Lower leg skin (tissue), 3 donors: ENCODE measurements at regions not wholly inside any gene's neighbourhood (a gene's known extent, or its start where the extent isn't known, plus 50 kb on each side); places are given as distances from the start of the nearest gene placed in this dataset.

Experiments used
- POLR2A ChIP-seq, 2 donors: fragments of 450-650 bp; IDR thresholded peaks; one replicate each; pipeline ENCODE4 v1.6.1; 2016 to 2017; ENCODE audit warnings: antibody characterized with exemption in 2 of 2, mild to moderate bottlenecking in 1 of 2, moderate library complexity in 1 of 2
- TF ChIP-seq, protein P1 (sequence below), 3 donors: fragments of 450-650 bp; IDR thresholded peaks; one replicate each; pipeline ENCODE4 v1.5.1; 2016; ENCODE audit warnings: antibody characterized with exemption in 3 of 3, mild to moderate bottlenecking in 3 of 3, moderate library complexity in 2 of 3

GRCh38 chr13:109586509-109587346, 199.7 kb downstream of the IRS2 start:
- TF ChIP-seq, protein P1, sequence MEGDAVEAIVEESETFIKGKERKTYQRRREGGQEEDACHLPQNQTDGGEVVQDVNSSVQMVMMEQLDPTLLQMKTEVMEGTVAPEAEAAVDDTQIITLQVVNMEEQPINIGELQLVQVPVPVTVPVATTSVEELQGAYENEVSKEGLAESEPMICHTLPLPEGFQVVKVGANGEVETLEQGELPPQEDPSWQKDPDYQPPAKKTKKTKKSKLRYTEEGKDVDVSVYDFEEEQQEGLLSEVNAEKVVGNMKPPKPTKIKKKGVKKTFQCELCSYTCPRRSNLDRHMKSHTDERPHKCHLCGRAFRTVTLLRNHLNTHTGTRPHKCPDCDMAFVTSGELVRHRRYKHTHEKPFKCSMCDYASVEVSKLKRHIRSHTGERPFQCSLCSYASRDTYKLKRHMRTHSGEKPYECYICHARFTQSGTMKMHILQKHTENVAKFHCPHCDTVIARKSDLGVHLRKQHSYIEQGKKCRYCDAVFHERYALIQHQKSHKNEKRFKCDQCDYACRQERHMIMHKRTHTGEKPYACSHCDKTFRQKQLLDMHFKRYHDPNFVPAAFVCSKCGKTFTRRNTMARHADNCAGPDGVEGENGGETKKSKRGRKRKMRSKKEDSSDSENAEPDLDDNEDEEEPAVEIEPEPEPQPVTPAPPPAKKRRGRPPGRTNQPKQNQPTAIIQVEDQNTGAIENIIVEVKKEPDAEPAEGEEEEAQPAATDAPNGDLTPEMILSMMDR (IDR thresholded peaks at IDR 0.05) = no peak
- TF ChIP-seq POLR2A (IDR thresholded peaks at IDR 0.05) = no peak
